GM23338 (cell line): ENCODE measurements at regions not wholly inside any gene's neighbourhood (a gene's known extent, or its start where the extent isn't known, plus 50 kb on each side); places are given as distances from the start of the nearest gene placed in this dataset.

Experiments used
- ATAC-seq: fragments of 200-7000 bp; cut with Tn5 transposase; 3 replicates; pipeline ENCODE4 v1.9.1; 2020
- DNase-seq: peaks from one replicate; pipeline ENCODE4 v3.0.0-alpha.2; 2015; ENCODE audit warnings: low spot score
- H2AFZ ChIP-seq: fragments of 200-600 bp; sonication (generic); 2 replicates; pipeline ENCODE4 v1.8.0; 2016; ENCODE audit warnings: antibody characterized with exemption, mild to moderate bottlenecking, moderate library complexity
- H3F3A ChIP-seq: fragments of 200-600 bp; sonication (generic); replicated peaks from 2 replicates; pipeline ENCODE4 v1.8.0; 2017; ENCODE audit warnings: antibody characterized with exemption, mixed run types, low read depth
- H3K27ac ChIP-seq: fragments of 200-600 bp; sonication (generic); 2 replicates; pipeline ENCODE4 v1.6.1; 2016; ENCODE audit warnings: low read depth
- H3K27me3 ChIP-seq: fragments of 200-600 bp; sonication (generic); 2 replicates; pipeline ENCODE4 v1.8.0; 2016; ENCODE audit warnings: mild to moderate bottlenecking, mixed run types, moderate library complexity; ENCODE audit not compliant: insufficient read depth
- H3K36me3 ChIP-seq: fragments of 200-600 bp; sonication (generic); 2 replicates; pipeline ENCODE4 v1.8.0; 2016; ENCODE audit warnings: mild to moderate bottlenecking; ENCODE audit not compliant: insufficient read depth
- H3K4me1 ChIP-seq: fragments of 200-600 bp; sonication (generic); 2 replicates; pipeline ENCODE4 v1.8.0; 2016; ENCODE audit warnings: mild to moderate bottlenecking, moderate library complexity; ENCODE audit not compliant: insufficient read depth
- H3K4me2 ChIP-seq: fragments of 200-600 bp; sonication (generic); 2 replicates; pipeline ENCODE4 v1.7.1; 2017; ENCODE audit warnings: mixed run types
- H3K4me3 ChIP-seq: fragments of 200-600 bp; sonication (generic); 2 replicates; pipeline ENCODE4 v1.6.1; 2016; ENCODE audit warnings: mixed run types
- H3K79me2 ChIP-seq: fragments of 200-600 bp; sonication (generic); replicated peaks from 2 replicates; pipeline ENCODE4 v1.8.0; 2017; ENCODE audit warnings: mild to moderate bottlenecking; ENCODE audit not compliant: insufficient read depth
- H3K9me2 ChIP-seq: fragments of 200-600 bp; sonication (generic); 2 replicates; pipeline ENCODE4 v1.8.0; 2017; ENCODE audit not compliant: insufficient read depth
- H4K20me1 ChIP-seq: fragments of 200-600 bp; sonication (generic); replicated peaks from 2 replicates; pipeline ENCODE4 v1.8.0; 2017; ENCODE audit warnings: mild to moderate bottlenecking; ENCODE audit not compliant: insufficient read depth
- H3K27ac Mint-ChIP-seq: 2 replicates; pipeline ENCODE4 v1.8.0; 2020; ENCODE audit warnings: inconsistent platforms, mild to moderate bottlenecking, moderate library complexity, mixed read lengths
- H3K27me3 Mint-ChIP-seq: 3 replicates; pipeline ENCODE4 v1.8.0; 2022; ENCODE audit warnings: low read depth, mild to moderate bottlenecking, moderate library complexity, mixed read lengths, inconsistent platforms; ENCODE audit not compliant: insufficient read depth, poor library complexity
- H3K36me3 Mint-ChIP-seq: 3 replicates; pipeline ENCODE4 v1.8.0; 2021; ENCODE audit warnings: low read depth, mild to moderate bottlenecking, inconsistent platforms, moderate library complexity, mixed read lengths
- H3K4me1 Mint-ChIP-seq: 3 replicates; pipeline ENCODE4 v1.8.0; 2020; ENCODE audit warnings: mild to moderate bottlenecking, inconsistent platforms, mixed read lengths
- H3K4me3 Mint-ChIP-seq: 3 replicates; pipeline ENCODE4 v1.8.0; 2021; ENCODE audit warnings: moderate library complexity, mild to moderate bottlenecking, inconsistent platforms, mixed read lengths
- H3K9me3 Mint-ChIP-seq: 3 replicates; pipeline ENCODE4 v1.8.0; 2020; ENCODE audit warnings: moderate library complexity, mild to moderate bottlenecking, inconsistent platforms, mixed read lengths
- CREB1 ChIP-seq: fragments of 250-450 bp; sonication (Bioruptor Pico); IDR thresholded peaks from 2 replicates; pipeline ENCODE4 v1.5.0; 2020; ENCODE audit warnings: low read depth, mild to moderate bottlenecking, moderate library complexity
- CTCF ChIP-seq, 2 experiments: fragments of 200-600 bp in 1 of 2; sonication (generic) in 1 of 2; conservative IDR thresholded peaks; 2 replicates each; pipeline versions ENCODE4 v1.5.1 to v1.6.1; 2016 to 2017; ENCODE audit warnings: antibody characterized with exemption in 2 of 2, low read depth in 2 of 2, mild to moderate bottlenecking in 2 of 2, moderate library complexity in 1 of 2
- ETS1 ChIP-seq: IDR thresholded peaks from 2 replicates; pipeline ENCODE4 v1.6.1; 2016; ENCODE audit warnings: antibody characterized with exemption
- EZH2 ChIP-seq: fragments of 200-600 bp; sonication (generic); IDR thresholded peaks from one replicate; pipeline ENCODE4 v1.8.0; 2017; ENCODE audit warnings: antibody characterized with exemption, mild to moderate bottlenecking, low read depth; ENCODE audit not compliant: unreplicated experiment
- EZH2phosphoT487 ChIP-seq: fragments of 200-600 bp; sonication (generic); IDR thresholded peaks from one replicate; pipeline ENCODE4 v1.8.1; 2018; ENCODE audit warnings: antibody characterized with exemption; ENCODE audit not compliant: unreplicated experiment
- JUNB ChIP-seq: IDR thresholded peaks from one replicate; pipeline ENCODE4 v1.6.1; 2016; ENCODE audit warnings: antibody characterized with exemption; ENCODE audit not compliant: unreplicated experiment
- NANOG ChIP-seq: IDR thresholded peaks from 2 replicates; pipeline ENCODE4 v1.6.1; 2016; ENCODE audit warnings: antibody characterized with exemption, borderline replicate concordance
- POLR2AphosphoS5 ChIP-seq: IDR thresholded peaks from 2 replicates; pipeline ENCODE4 v1.6.1; 2016; ENCODE audit warnings: antibody characterized with exemption, low read depth
- STAT1 ChIP-seq: IDR thresholded peaks from one replicate; pipeline ENCODE4 v1.6.1; 2016; ENCODE audit warnings: antibody characterized with exemption; ENCODE audit not compliant: unreplicated experiment
- ZNF114 ChIP-seq: fragments of 250-450 bp; sonication (Bioruptor Pico); IDR thresholded peaks from 2 replicates; pipeline ENCODE4 v1.5.0; 2020; ENCODE audit warnings: mild to moderate bottlenecking, moderate library complexity
- ZNF462 ChIP-seq: fragments of 250-450 bp; sonication (Bioruptor Pico); IDR thresholded peaks from 2 replicates; pipeline ENCODE4 v1.5.0; 2020; ENCODE audit warnings: mild to moderate bottlenecking, moderate library complexity

- Mint-ChIP-seq H3K36me3 (no peaks in the 10 kb centered on the region), H3K4me3 (no peak overlapping the region), H3K4me1 (peaks cover 5% of the 10 kb centered on the region; the same call in 2 of the 3 replicates), H3K9me3 (no peaks in the 10 kb centered on the region), H3K27ac (no peak overlapping the region), H3K27me3 (no peaks in the 10 kb centered on the region)
- Histone ChIP-seq H2AFZ (no peak overlapping the region), H4K20me1 (no peaks in the 10 kb centered on the region), H3K36me3 (no peaks in the 10 kb centered on the region), H3F3A (no peaks in the 10 kb centered on the region), H3K79me2 (no peaks in the 10 kb centered on the region), H3K27ac (no peak overlapping the region), H3K4me2 (no peak overlapping the region), H3K9me2 (no peaks in the 10 kb centered on the region), H3K27me3 (no peaks in the 10 kb centered on the region), H3K4me1 (no peaks in the 10 kb centered on the region), H3K4me3 (no peak overlapping the region)
- DNase-seq = no peak
- no peak for TF ChIP-seq STAT1
- ATAC-seq = no peak
These were observed 314.7 kb upstream of the REG3G start for GRCh38 chr2:78710632-78711375.

- Histone ChIP-seq H4K20me1 (no peaks in the 10 kb centered on the region), H2AFZ (no peak overlapping the region), H3K9me2 (no peaks in the 10 kb centered on the region), H3K36me3 (no peaks in the 10 kb centered on the region), H3K27me3 (no peaks in the 10 kb centered on the region), H3K79me2 (no peaks in the 10 kb centered on the region), H3K4me1 (no peaks in the 10 kb centered on the region), H3F3A (no peaks in the 10 kb centered on the region), H3K4me2 (no peak overlapping the region), H3K4me3 (no peak overlapping the region), H3K27ac (no peak overlapping the region)
- H3K27ac Mint-ChIP-seq = no peak overlapping the region
- H3K4me1 Mint-ChIP-seq = no peaks in the 10 kb centered on the region
- DNase-seq = no peak
- H3K27me3 Mint-ChIP-seq = no peaks in the 10 kb centered on the region
- no peak for ATAC-seq
- no peak overlapping the region for H3K4me3 Mint-ChIP-seq
- no peaks in the 10 kb centered on the region for H3K9me3 Mint-ChIP-seq
- no peaks in the 10 kb centered on the region for H3K36me3 Mint-ChIP-seq
- TF ChIP-seq NANOG = no peak
- no peak for TF ChIP-seq POLR2AphosphoS5
- no peak for TF ChIP-seq EZH2
- no peak for TF ChIP-seq ETS1
- TF ChIP-seq CTCF (conservative IDR thresholded peaks at IDR 0.05; ENCODE audit: low read depth in 2 of 2) = no peak
- TF ChIP-seq STAT1 = no peak
- TF ChIP-seq JUNB = no peak
- no peak for TF ChIP-seq ZNF114
- TF ChIP-seq ZNF462 (CRISPR knock-in tag) = no peak
- no peak for TF ChIP-seq CREB1 (CRISPR knock-in tag)
- TF ChIP-seq EZH2phosphoT487 = no peak
These were observed 310.2 kb upstream of the REG3G start for GRCh38 chr2:78715293-78715692.
